IPS DF 4.7 (cell line): ENCODE measurements at regions not wholly inside any gene's neighbourhood (a gene's known extent, or its start where the extent isn't known, plus 50 kb on each side); places are given as distances from the start of the nearest gene placed in this dataset.
A peak's percentile ranks its signal among the peaks of the same experiment; 100 is the strongest.

Experiments used
- DNase-seq: peaks from one replicate; pipeline ENCODE4 v3.0.0-alpha.2; 2013; ENCODE audit warnings: low spot score; ENCODE audit errors: extremely low read depth

DNA sequence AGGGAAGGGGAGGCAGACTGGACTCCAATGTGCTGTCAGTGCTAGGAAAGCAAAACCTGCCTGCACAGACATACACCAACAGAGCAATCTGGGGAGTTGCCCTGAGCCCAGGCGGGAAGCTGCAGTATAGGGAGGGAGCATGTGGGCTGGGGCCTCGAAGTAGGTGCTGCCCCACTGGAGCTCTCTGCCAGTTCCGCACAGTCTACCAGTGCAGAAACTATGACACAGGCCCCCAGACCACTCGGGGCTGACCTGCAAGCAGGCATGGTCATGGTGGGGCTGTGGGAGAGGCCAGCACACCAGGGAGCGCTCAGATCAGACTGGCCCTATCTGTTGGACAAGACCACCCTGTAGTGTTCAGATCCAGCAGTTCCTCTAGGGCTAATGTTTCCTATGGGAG is 344.1 kb upstream of the TRAM1L1 start:
- no peak for DNase-seq

DNA sequence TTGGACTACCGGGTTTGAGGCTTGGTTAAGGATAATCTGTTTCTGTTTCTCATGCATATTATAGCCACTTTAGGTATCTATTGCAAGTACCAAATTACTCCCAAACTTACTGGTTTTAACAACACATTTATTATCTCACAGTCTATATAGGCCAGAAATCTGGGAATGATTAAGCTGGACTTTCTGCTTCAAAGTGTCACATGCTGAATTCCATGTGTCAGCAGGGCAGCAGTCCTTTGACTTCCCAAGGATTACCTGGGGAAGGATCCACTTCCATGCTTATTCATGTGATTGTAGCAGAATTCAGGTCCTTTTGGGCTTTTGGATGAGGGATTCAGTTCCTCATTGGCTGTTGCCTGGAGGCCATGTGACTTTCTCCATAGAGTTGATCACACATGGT is 349.0 kb upstream of the TRAM1L1 start:
- no peak for DNase-seq

DNA sequence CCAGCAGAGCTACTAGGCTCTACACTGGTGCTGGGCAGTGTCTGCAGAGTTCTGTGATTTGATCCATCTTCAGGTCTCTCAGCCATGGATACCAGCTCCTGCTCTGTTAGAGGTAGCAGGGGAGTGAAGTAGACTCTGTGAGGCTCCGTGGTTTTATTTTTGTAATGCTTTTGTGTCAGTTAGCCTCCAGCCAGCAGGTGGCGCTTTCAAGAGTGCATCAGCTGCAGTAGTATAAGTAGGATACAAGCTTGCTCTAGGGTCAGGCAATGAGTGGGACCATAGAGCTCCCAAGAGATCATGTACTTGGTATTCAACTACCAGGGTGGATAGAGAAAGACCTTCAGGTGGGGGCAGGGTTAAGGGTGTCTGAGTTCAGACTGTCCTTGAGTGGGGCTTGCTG is 362.5 kb upstream of the TRAM1L1 start:
- DNase-seq, result peak; percentile 33

DNA sequence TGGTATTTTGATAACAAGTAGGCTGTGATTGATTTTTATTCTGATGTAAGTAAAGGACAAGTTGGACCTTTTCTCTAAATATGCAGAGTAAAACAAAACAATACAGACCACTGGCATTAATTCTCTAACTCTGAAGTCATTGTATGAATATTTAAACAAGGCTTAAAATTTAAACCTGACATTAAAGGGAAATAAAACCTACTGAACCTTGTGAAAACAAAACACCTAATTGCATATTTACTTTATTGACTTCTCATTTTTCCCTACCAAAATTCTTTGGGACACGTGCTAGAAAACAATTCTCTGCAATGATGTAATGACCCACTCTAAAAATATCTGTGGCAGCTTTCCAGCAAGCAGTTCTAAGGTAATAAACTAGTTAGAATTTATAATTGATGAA is 369.7 kb upstream of the TRAM1L1 start:
- no peak for DNase-seq

DNA sequence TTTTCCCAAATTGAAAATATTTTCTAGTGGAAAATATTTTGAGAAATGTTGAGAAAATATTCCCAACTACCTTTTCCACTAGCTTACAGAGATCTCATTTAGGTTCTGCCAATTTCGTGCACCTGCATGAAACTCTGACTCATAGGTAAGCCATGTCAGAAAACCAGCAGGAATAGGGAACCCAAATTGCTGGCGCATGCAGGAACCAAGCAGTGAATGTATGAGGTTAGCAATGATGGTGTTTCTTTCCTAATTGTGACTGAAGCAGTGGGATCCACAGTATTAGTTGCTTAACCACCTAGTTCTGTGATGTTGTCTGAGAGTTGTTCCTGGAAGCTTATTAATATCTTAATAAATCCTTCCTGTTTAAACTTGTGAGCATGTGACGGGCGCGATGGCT is 381.0 kb upstream of the TRAM1L1 start:
- DNase-seq, result peak; percentile 19

DNA sequence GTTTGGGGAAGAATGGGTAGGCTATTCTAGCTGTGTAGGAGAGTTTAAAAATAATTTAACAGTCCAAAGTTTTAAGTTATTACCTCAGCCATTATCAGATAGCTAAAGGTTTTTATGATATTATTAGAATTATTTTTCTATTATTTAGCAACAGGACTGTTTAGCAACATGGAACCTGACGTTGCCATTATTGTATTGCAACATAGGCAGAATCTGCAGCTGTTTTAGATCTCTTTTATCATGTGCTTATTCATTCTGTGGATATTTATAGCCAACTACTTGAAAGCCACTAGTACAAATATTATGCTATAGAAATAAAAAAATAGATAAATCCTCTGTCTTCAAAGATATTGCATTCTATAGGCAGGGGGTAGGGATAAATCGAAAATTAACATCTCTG is 382.0 kb upstream of the TRAM1L1 start:
- DNase-seq, result no peak

DNA sequence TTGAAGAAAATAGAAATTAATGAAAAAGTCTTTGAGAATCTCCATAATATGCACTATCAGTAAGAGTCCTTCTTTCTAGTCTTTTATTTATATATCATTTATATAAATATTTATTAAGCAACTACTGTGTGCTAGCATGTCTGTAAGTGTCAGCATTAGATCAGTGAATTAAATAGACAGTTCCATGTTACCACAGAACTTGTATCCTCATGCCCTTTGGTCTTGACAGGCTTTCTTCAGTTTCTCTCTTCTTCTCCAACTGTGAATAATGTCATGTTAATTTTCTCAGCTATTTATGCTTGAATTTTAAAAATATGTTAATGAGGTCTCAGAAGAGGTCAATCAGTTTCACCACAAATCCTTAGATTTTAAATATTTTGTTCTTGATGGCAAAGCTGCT is 389.6 kb upstream of the TRAM1L1 start:
- DNase-seq, result no peak

DNA sequence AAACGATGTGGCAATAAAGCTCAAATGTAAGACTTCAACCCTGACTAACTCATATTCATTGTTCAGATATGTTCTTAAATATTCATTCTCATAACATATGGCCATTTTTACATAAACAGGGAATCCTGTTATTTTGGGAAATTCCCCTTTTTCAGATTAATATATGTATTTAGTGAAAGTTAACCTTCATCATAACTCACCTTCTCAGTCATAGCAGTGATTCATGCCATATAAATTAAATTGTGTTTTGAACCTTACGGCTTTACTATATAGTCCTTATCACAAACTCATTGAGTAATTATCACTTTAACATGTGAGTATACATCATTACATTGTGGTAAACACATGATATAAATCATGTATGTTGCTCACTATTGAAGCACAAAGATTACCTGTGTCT is 392.5 kb upstream of the TRAM1L1 start:
- no peak for DNase-seq

DNA sequence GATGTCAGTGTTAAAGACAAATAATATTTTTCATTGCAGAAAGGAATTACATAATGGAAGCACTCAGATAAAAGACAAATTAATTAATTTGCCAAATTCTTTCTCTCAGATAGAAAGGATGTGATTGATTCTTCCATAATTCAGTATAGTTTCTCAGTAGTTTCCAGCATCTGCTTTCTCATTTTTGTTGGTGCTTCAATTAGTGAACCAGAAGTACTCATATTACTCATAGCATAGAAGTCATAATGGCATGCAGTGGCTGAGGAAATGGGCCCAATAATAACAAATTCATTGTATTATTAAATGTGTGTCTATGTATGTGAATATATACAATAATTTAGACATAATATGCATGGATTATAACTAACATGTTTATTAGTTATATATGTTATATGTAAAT is 393.3 kb upstream of the TRAM1L1 start:
- no peak for DNase-seq

DNA sequence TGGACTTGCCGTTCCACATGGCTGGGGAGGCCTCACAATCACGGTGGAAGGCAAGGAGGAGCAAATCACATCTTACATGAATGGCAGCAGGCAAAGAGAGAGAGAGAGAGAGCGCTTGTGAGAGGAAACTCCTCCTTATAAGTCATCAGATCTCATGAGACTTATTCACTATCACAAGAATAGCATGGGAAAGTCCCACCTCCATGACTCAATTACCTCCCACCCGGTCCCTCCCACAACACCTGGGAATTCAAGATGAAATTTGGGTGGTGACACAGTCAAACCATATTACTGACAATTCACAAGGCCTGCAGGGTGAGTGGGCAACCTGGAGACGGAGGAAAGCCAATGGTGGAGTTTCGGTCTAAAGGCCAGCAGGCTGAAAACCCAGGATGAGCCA is 394.3 kb upstream of the TRAM1L1 start:
- no peak for DNase-seq

DNA sequence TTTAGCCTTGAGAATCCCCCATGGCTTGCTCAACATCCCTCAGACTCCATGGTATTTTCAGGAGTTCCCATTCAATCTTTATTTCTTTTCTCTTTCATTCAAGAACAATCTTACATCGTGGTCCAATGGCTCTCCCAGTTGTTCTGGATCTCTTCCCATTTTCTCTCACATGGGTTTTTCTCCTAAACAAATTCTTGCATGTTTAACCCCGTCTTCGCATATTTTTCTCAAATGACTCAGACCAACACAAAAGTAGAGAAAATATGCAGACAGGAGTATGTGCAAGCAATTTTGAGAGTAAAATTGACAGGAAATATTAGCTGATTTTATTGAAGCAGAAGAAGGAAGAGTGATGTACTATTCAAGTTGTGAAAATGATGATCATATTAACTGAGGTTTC is 396.4 kb upstream of the TRAM1L1 start:
- DNase-seq, result no peak

DNA sequence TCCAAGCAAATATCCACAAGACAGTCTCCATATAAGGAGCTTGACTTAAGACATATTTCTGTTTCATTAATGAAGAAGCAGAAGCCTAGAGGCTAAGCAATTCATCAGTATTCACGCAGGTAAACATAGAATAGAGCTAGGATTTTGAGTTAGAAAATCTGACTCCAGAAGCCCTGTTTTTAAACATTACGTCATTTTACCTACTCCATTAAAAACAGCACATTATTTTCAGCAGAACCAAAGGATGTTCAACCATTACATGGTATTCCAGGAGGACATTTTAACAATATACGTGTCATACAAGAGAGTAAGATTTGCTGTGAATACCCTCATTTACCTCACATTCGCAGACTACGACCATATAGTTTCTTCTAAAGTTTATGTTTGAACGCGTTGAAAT is 403.3 kb upstream of the TRAM1L1 start:
- no peak for DNase-seq

DNA sequence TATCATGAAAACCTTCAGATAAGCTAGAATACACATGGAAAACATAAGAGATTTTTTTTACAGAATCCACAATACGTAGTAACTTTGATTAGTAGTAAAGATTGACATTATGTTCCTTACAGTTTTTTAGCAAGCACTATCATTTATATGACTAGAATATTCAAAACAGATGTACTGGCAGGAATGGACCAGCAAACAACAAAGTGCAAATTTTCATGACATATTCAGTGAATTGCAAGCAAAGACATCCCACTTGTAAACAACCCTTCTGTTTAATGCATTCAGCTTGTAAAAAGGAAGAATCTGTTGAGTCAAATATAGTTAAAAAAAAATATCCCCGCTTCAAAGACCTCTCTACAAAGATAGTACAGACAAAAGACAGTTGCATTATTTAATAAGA is 403.7 kb upstream of the TRAM1L1 start:
- DNase-seq, result no peak

DNA sequence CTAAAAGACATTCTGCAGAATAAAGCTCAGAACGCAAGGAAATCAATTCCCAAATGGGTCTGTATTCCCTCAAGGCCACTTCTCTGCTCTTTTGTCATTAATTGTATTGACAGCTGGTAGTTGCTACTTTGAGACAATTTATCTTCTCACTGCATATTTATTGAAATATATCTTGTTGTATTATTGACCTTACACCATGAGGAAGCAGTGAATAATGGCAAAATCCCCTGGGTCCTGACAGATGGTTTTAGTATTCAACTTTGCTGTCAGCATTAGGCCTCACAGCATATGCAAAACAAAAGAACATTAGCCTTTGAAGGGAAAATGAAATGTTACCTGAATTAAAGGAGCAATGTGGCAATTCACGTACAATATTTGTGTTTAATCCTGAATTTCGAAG is 406.1 kb upstream of the TRAM1L1 start:
- DNase-seq, result no peak

DNA sequence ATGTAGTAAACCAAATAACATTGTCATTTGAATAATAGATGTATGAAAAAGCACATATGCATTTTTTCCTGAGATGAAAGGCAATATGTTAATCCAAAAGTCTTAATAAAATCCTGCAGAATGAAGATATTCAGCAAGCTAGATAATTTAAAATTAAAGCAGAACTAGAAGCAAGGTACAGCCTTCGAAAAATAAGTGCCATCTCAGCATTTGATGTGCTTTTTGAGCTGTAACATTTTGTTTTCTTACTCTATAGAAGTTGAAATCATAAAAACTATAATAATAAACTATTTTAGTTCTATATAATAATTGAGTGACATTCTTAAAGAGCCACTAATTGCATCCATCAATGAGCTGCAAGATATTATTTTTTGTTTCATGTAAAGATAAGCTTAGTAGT is 410.4 kb upstream of the TRAM1L1 start:
- DNase-seq, result no peak

DNA sequence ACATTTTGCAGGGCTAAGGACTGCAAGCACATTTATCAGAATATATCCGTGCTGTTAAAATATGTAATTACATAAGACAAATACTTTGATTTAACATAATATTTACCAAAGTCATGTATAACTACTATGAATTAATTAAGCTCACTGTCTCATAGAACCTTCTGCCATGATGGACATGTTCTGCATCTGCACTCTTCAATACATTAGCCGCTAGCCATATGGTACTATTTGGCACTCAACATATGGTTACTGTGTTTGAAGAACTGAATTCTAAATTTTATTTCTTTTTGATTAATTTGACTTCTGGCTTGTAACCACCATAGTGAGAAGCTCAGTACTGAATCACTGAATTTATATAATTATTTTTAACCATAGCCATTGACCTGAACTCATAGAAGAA is 427.0 kb upstream of the TRAM1L1 start:
- DNase-seq, result no peak

DNA sequence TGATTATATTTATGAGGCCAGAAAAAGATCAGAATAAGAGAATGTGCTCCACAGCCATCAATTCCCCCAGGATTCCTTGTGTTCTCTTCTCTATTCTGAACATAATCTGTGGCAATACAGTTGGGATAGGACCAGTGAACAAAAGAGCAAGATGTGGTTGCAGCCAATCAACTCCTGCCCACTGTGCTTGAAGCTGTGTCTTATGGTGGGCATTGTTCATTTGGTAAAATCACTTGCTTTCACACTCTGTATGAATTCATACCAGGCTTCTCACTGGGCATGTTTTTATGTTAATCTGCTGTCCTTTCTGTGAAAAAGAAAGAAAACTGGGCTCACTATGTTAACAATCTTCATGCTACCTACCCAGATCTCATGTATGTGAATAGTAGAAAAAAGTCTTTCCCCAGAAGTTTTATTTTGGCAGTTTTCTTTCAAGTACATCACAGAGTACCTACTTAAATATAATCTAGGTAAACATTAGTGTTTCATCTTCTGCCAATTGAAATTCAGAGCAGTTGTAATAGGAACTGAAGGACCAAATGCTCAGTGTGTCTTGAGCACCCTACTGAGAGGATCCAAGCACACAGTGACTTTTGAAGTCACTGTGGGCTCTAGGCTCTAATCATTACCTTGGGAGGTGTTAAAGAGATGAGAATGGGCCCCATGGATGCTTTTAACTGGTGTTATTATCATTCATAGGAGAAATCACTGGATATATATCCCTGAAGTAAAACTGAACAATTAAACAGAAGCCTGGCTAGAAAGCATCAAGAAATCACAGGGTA is 429.2 kb upstream of the TRAM1L1 start:
- no peak for DNase-seq

DNA sequence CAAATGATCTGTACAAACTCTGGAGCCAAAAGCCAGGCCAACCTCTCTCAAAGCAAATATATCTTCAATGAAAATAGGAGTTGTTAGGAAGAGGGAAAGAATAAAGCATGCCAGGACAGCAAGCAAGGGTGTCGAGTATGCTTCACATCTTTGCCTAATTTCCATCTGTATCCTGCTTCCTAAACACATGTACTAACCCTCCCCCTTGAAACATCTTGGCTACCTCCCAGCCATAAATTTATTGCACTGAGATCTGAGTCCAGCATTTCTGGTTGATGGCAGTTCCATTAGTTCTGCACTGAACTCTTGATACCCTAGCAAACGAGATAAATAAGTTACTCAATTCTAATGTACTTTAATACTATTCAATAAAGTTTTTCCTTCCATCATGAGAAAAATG is 430.5 kb upstream of the TRAM1L1 start:
- no peak for DNase-seq

DNA sequence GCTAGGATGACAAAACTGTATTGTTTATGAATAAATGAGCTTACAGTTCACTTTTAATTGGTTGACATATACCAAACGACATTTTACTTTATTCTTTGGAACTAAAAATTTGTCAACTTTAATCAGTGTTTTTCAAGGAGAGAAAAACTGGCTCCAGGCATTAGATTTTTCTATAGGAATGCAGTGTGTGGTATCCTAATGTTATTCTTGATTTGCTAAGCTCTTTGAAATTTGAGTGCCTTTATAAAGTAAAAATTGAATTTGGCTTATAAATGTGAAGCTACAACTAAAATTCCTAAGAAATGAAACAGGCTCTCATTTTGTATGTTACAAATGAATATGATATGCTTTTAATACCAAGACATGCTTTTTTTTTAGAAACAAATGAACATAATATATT is 442.2 kb upstream of the TRAM1L1 start:
- DNase-seq, result no peak

DNA sequence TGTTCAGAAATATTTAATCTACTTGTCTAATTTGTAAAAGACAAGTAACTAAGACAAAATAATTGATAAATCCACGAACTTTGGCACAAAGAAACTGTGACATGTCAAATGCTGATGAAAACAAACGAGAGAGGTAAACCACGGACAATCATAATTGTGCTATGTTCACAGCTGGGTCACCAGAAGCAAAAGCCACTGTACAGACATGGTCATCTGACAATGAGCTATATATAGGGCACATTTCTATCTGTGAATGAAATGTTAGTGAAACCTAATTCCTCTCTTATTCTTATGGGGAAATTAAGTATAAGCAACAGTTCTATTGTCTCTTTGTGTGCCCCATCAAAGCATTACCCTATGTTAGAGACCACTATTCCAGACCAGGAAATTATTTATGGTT is 444.0 kb upstream of the TRAM1L1 start:
- DNase-seq, result no peak

DNA sequence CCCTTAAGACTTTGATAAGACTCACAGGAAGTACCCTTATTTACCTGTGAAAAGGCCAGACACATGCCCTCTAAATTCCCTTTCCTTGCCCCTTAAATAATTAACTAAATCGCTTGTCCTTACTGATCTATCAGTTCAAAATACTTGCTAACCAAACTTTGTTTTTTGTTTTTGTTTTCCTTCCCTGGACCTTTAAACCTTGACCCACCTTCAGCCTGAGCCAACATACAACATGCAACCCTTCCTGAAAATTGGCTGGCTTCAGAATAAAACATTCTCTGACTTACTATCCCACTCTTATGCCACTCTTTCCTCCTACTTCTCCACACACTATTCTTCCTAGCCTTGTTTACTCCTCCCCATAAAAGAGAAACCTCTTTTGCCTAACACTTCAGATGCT is 448.1 kb upstream of the TRAM1L1 start:
- DNase-seq, result no peak

DNA sequence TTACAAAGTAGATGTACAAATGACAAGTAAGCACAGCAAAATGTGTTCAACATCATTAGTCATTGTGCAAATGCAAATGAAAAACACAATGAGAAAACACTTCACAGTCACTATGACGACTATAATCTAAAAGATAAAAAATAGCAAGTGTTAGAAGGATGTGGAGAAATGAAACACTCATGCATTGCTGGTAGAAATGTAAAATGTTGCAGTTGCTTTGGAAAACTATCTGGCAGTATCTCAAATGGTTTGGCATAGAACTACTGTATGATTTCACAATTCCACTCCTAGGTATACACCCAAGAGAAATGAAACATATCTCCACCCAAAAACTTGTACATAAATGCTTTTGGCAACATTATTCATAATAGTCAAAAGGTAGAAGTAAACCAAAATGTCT is 459.7 kb upstream of the TRAM1L1 start:
- DNase-seq, result no peak

DNA sequence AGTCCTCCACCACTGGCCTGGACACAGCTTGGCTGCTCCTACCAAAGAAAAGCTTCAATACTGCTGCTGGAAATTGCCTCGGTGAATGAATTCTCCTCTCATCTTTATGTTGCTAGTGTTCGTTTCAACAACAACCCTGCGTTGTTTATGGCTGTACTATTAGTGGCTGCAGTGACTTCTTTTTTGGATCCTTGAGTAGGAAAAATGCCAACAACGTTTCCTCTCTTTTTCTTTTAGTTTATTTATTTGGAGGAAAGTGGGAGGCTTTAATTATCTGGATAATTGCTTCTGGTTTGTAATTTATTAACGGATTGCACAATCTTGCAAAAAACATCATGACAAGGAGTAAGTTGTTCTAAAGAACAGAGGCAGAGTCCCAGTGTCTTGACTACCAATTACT is 464.1 kb upstream of the TRAM1L1 start:
- DNase-seq, result no peak

DNA sequence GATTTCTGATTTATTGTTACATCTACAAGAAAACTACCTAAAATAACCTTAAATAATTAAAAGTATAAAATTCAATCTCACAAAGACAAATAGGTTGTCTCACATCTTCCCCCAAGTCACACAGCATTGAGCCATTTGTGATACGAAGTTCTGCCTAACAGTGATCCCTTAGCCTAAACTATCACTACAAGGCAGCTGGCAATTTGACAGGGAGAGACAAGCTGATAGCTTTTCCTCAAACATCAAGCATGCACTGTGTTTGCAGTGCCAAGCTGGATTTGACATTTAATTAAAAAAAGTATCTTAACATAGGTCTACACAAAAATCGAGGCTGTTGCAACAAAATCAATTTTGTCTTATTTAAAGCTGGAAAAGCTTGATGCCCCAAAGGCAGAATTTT is 464.7 kb upstream of the TRAM1L1 start:
- no peak for DNase-seq
